Neural progenitor cell (in vitro differentiated cells): ENCODE measurements at regions not wholly inside any gene's neighbourhood (a gene's known extent, or its start where the extent isn't known, plus 50 kb on each side); places are given as distances from the start of the nearest gene placed in this dataset.
"Not testable (repeated sequence)": the region's sequence is repeated elsewhere in the genome, so short reads cannot be mapped to it uniquely, and the experiment has no call there.

Experiments used
- DNase-seq: peaks from one replicate; pipeline ENCODE4 v3.0.0-alpha.2; 2016; ENCODE audit warnings: low spot score
- H2AFZ ChIP-seq: fragments of 200-600 bp; sonication (generic); replicated peaks from 2 replicates; pipeline ENCODE4 v1.6.1; 2016; ENCODE audit warnings: antibody characterized with exemption
- H3F3A ChIP-seq: fragments of 200-600 bp; sonication (generic); 2 replicates; pipeline ENCODE4 v1.6.1; 2016; ENCODE audit warnings: antibody characterized with exemption, low read depth
- H3K27ac ChIP-seq: fragments of 200-600 bp; sonication (generic); 2 replicates; pipeline ENCODE4 v1.5.1; 2016; ENCODE audit warnings: mild to moderate bottlenecking
- H3K27me3 ChIP-seq: fragments of 200-600 bp; sonication (generic); 2 replicates; pipeline ENCODE4 v1.6.1; 2016; ENCODE audit warnings: mild to moderate bottlenecking, moderate library complexity
- H3K36me3 ChIP-seq: fragments of 200-600 bp; sonication (generic); 2 replicates; pipeline ENCODE4 v1.5.1; 2016
- H3K4me1 ChIP-seq: fragments of 200-600 bp; sonication (generic); 2 replicates; pipeline ENCODE4 v1.6.1; 2016; ENCODE audit warnings: mixed run types
- H3K4me2 ChIP-seq: fragments of 200-600 bp; sonication (generic); 2 replicates; pipeline ENCODE4 v1.6.1; 2016
- H3K4me3 ChIP-seq: fragments of 200-600 bp; sonication (generic); 2 replicates; pipeline ENCODE4 v1.5.1; 2016
- H3K79me2 ChIP-seq: fragments of 200-600 bp; sonication (generic); 2 replicates; pipeline ENCODE4 v1.6.1; 2016; ENCODE audit warnings: low read depth
- H3K9ac ChIP-seq: fragments of 200-600 bp; sonication (generic); 2 replicates; pipeline ENCODE4 v1.6.1; 2016
- H3K9me3 ChIP-seq: fragments of 200-600 bp; sonication (generic); 2 replicates; pipeline ENCODE4 v1.5.1; 2016; ENCODE audit warnings: low read depth
- H4K20me1 ChIP-seq: fragments of 200-600 bp; sonication (generic); 2 replicates; pipeline ENCODE4 v1.6.1; 2016; ENCODE audit warnings: low read depth
- H3K27ac Mint-ChIP-seq: 3 replicates; pipeline ENCODE4 v1.8.0; 2021; ENCODE audit warnings: mixed read lengths
- H3K27me3 Mint-ChIP-seq: 2 replicates; pipeline ENCODE4 v1.8.0; 2022; ENCODE audit warnings: low read depth, mild to moderate bottlenecking, inconsistent platforms, moderate library complexity, mixed read lengths; ENCODE audit not compliant: insufficient read depth
- H3K36me3 Mint-ChIP-seq: 3 replicates; pipeline ENCODE4 v1.8.0; 2021; ENCODE audit warnings: mixed read lengths
- H3K4me1 Mint-ChIP-seq: 3 replicates; pipeline ENCODE4 v1.8.0; 2021; ENCODE audit warnings: mixed read lengths
- H3K4me3 Mint-ChIP-seq: 3 replicates; pipeline ENCODE4 v1.8.0; 2021; ENCODE audit warnings: mild to moderate bottlenecking, moderate library complexity, mixed read lengths
- H3K9me3 Mint-ChIP-seq: 3 replicates; pipeline ENCODE4 v1.8.0; 2020; ENCODE audit warnings: mixed read lengths
- CTCF ChIP-seq: fragments of 200-600 bp; sonication (generic); IDR thresholded peaks from 2 replicates; pipeline ENCODE4 v1.5.1; 2017; ENCODE audit warnings: antibody characterized with exemption, mild to moderate bottlenecking
- EZH2 ChIP-seq: fragments of 200-600 bp; sonication (generic); IDR thresholded peaks from 2 replicates; pipeline ENCODE4 v1.6.1; 2017; ENCODE audit warnings: antibody characterized with exemption, mild to moderate bottlenecking, moderate library complexity
- EZH2phosphoT487 ChIP-seq: fragments of 200-600 bp; sonication (generic); IDR thresholded peaks from 2 replicates; pipeline ENCODE4 v1.6.1; 2017; ENCODE audit warnings: antibody characterized with exemption

GRCh38 chr3:184457329-184457728 is 77.5 kb downstream of the CHRD start:
- Histone ChIP-seq H3K27ac (no peak overlapping the region), H3K79me2 (no peaks in the 10 kb centered on the region), H3K36me3 (no peaks in the 10 kb centered on the region), H4K20me1 (no peaks in the 10 kb centered on the region), H3K27me3 (no peaks in the 10 kb centered on the region), H2AFZ (no peak overlapping the region), H3K9ac (no peak overlapping the region), H3K9me3 (no peaks in the 10 kb centered on the region), H3K4me2 (no peak overlapping the region), H3K4me1 (no peaks in the 10 kb centered on the region), H3F3A (no peaks in the 10 kb centered on the region), H3K4me3 (no peak overlapping the region)
- no peaks in the 10 kb centered on the region for H3K36me3 Mint-ChIP-seq
- H3K27ac Mint-ChIP-seq, result no peak overlapping the region
- peaks cover 15% of the 10 kb centered on the region for H3K9me3 Mint-ChIP-seq
- H3K4me3 Mint-ChIP-seq, result no peak overlapping the region
- no peak for DNase-seq
- H3K4me1 Mint-ChIP-seq, result no peaks in the 10 kb centered on the region
- H3K27me3 Mint-ChIP-seq, result peaks cover 6% of the 10 kb centered on the region
- TF ChIP-seq CTCF (no peak), EZH2phosphoT487 (no peak), EZH2 (no peak)

DNA sequence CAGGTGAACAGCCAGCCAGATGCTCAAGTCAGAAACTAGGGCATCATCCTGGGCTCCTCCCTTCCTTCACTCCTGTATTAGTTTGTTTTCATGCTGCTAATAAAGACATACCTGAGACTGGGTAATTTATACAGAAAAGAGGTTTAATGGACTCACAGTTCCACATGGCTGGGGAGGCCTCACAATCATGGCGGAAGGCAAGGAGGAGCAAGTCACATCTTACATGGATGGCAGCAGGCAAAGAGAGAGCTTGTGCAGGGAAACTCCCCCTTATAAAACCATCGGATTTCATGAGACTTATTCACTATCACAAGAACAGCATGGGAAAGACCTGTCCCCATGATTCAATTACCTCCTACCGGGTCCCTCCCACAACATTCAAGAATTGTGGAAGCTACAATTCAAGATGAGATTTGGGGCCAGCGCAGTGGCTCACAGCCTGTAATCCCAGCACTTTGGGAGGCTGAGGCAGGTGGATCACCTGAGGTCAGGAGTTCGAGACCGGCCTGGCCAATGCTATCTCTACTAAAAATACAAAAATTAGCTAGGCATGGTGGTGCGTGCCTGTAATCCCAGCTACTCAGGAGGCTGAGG is 78.0 kb downstream of the CHRD start:
- H4K20me1 ChIP-seq, H3K4me3 ChIP-seq, H3K27me3 Mint-ChIP-seq, H3F3A ChIP-seq, H3K79me2 ChIP-seq, H3K4me1 Mint-ChIP-seq, H3K36me3 ChIP-seq, H3K36me3 Mint-ChIP-seq, H3K27ac ChIP-seq, H3K27me3 ChIP-seq, H3K4me3 Mint-ChIP-seq, H3K9ac ChIP-seq, H2AFZ ChIP-seq, H3K27ac Mint-ChIP-seq, H3K4me2 ChIP-seq, H3K9me3 ChIP-seq, DNase-seq, H3K4me1 ChIP-seq: not testable (repeated sequence)
- peaks cover 15% of the 10 kb centered on the region for H3K9me3 Mint-ChIP-seq

GRCh38 chr3:184459355-184459754 is 79.5 kb downstream of the CHRD start:
- Histone ChIP-seq H3K4me3 (no peak overlapping the region), H4K20me1 (no peaks in the 10 kb centered on the region), H3K4me1 (no peaks in the 10 kb centered on the region), H3K9ac (no peak overlapping the region), H3K79me2 (no peaks in the 10 kb centered on the region), H2AFZ (no peak overlapping the region), H3K36me3 (no peaks in the 10 kb centered on the region), H3K27ac (no peak overlapping the region), H3K4me2 (no peak overlapping the region), H3K9me3 (no peaks in the 10 kb centered on the region), H3K27me3 (no peaks in the 10 kb centered on the region), H3F3A (no peaks in the 10 kb centered on the region)
- no peak for TF ChIP-seq CTCF
- TF ChIP-seq EZH2phosphoT487, result no peak
- no peak for TF ChIP-seq EZH2
- Mint-ChIP-seq H3K27ac (no peak overlapping the region), H3K4me1 (no peaks in the 10 kb centered on the region), H3K27me3 (peaks cover 8% of the 10 kb centered on the region), H3K36me3 (no peaks in the 10 kb centered on the region), H3K4me3 (no peak overlapping the region), H3K9me3 (peaks cover 15% of the 10 kb centered on the region)
- DNase-seq, result no peak

- H3K79me2 ChIP-seq, result no peaks in the 10 kb centered on the region
- Mint-ChIP-seq H3K27me3 (peaks cover 14% of the 10 kb centered on the region), H3K36me3 (no peaks in the 10 kb centered on the region), H3K4me3 (no peak overlapping the region), H3K4me1 (no peaks in the 10 kb centered on the region), H3K9me3 (peaks cover 15% of the 10 kb centered on the region), H3K27ac (no peak overlapping the region)
- no peaks in the 10 kb centered on the region for H4K20me1 ChIP-seq
- no peak for DNase-seq
- no peak overlapping the region for H3K4me2 ChIP-seq
- no peak overlapping the region for H2AFZ ChIP-seq
- TF ChIP-seq EZH2, result no peak
- TF ChIP-seq CTCF, result no peak
- no peak overlapping the region for H3K4me3 ChIP-seq
- H3K27me3 ChIP-seq, result no peaks in the 10 kb centered on the region
- H3K9me3 ChIP-seq, result no peaks in the 10 kb centered on the region
- no peak overlapping the region for H3K27ac ChIP-seq
- no peaks in the 10 kb centered on the region for H3K4me1 ChIP-seq
- no peaks in the 10 kb centered on the region for H3F3A ChIP-seq
- H3K9ac ChIP-seq, result no peak overlapping the region
- H3K36me3 ChIP-seq, result no peaks in the 10 kb centered on the region
Observed at GRCh38 chr3:184460276-184460675, 80.4 kb downstream of the CHRD start.
